Neuronal stem cell (in vitro differentiated cells): ENCODE measurements at regions not wholly inside any gene's neighbourhood (a gene's known extent, or its start where the extent isn't known, plus 50 kb on each side); places are given as distances from the start of the nearest gene placed in this dataset.

Source experiments
- DNase-seq: peaks from one replicate; pipeline ENCODE4 v3.0.0-alpha.2; 2013; ENCODE audit warnings: low spot score
- H2AFZ ChIP-seq: one replicate; pipeline ENCODE4 v1.6.1; 2013; ENCODE audit warnings: mild to moderate bottlenecking, low read length, inconsistent platforms
- H2AK5ac ChIP-seq: 2 replicates; pipeline ENCODE4 v1.6.1; 2013; ENCODE audit warnings: low read depth, mild to moderate bottlenecking, inconsistent platforms, low read length, moderate library complexity, mixed read lengths
- H2BK120ac ChIP-seq: 2 replicates; pipeline ENCODE4 v1.6.1; 2013; ENCODE audit warnings: low read depth, mild to moderate bottlenecking, inconsistent platforms, low read length, moderate library complexity, mixed read lengths
- H2BK12ac ChIP-seq: one replicate; pipeline ENCODE4 v1.6.1; 2013; ENCODE audit warnings: low read length, inconsistent platforms
- H2BK15ac ChIP-seq: 2 replicates; pipeline ENCODE4 v1.6.1; 2013; ENCODE audit warnings: mild to moderate bottlenecking, low read length, inconsistent platforms, mixed read lengths
- H2BK5ac ChIP-seq: one replicate; pipeline ENCODE4 v1.6.1; 2013; ENCODE audit warnings: inconsistent platforms, mild to moderate bottlenecking, low read length, moderate library complexity
- H3K14ac ChIP-seq: one replicate; pipeline ENCODE4 v1.6.1; 2013; ENCODE audit warnings: low read length, inconsistent platforms
- H3K18ac ChIP-seq: 2 replicates; pipeline ENCODE4 v1.6.1; 2013; ENCODE audit warnings: low read length, inconsistent platforms
- H3K23ac ChIP-seq: 2 replicates; pipeline ENCODE4 v1.6.1; 2013; ENCODE audit warnings: low read depth, mild to moderate bottlenecking, mixed read lengths, low read length, inconsistent platforms; ENCODE audit not compliant: poor library complexity
- H3K27ac ChIP-seq: replicated peaks from 3 replicates; pipeline ENCODE4 v1.5.1; 2013; ENCODE audit warnings: low read length, inconsistent platforms
- H3K27me3 ChIP-seq, 3 experiments: 2 replicates each; pipeline ENCODE4 v1.6.1; 2013; ENCODE audit warnings: low read length in 3 of 3, mild to moderate bottlenecking in 2 of 3, inconsistent platforms in 1 of 3, low read depth in 1 of 3, mixed read lengths in 1 of 3, moderate library complexity in 1 of 3; ENCODE audit not compliant: control insufficient read depth in 3 of 3, insufficient read depth in 3 of 3
- H3K36me3 ChIP-seq, 2 donors: replicated peaks in 1 of 2; 2 replicates each; pipeline ENCODE4 v1.6.1; 2013; ENCODE audit warnings: low read length in 2 of 2; ENCODE audit not compliant: control insufficient read depth in 2 of 2, insufficient read depth in 2 of 2
- H3K4ac ChIP-seq: 2 replicates; pipeline ENCODE4 v1.6.1; 2013; ENCODE audit warnings: inconsistent platforms, mild to moderate bottlenecking, low read length, moderate library complexity
- H3K4me1 ChIP-seq, 2 donors: 1 replicate in 1 of 2; 2 replicates in 1 of 2; pipeline ENCODE4 v1.6.1; 2013; ENCODE audit warnings: low read length in 2 of 2, low read depth in 1 of 2; ENCODE audit not compliant: control insufficient read depth in 2 of 2, insufficient read depth in 1 of 2
- H3K4me2 ChIP-seq: one replicate; pipeline ENCODE4 v1.6.1; 2013; ENCODE audit warnings: mild to moderate bottlenecking, low read length, inconsistent platforms; ENCODE audit not compliant: insufficient read depth, poor library complexity, severe bottlenecking
- H3K4me3 ChIP-seq, 2 donors: 2 replicates each; pipeline ENCODE4 v1.5.1; 2013; ENCODE audit warnings: low read length in 2 of 2, mild to moderate bottlenecking in 2 of 2, inconsistent platforms in 1 of 2, moderate library complexity in 1 of 2
- H3K79me1 ChIP-seq: one replicate; pipeline ENCODE4 v1.6.1; 2013; ENCODE audit warnings: low read depth, mild to moderate bottlenecking, inconsistent platforms, low read length, moderate library complexity
- H3K9ac ChIP-seq: one replicate; pipeline ENCODE4 v1.6.1; 2013; ENCODE audit warnings: mild to moderate bottlenecking, low read depth, low read length, inconsistent platforms; ENCODE audit not compliant: poor library complexity
- H3K9me3 ChIP-seq, 2 donors: replicated peaks in 1 of 2; 2 replicates each; pipeline versions ENCODE3 to v1.6.1; 2013; ENCODE audit warnings: low read length in 2 of 2, mild to moderate bottlenecking in 2 of 2, inconsistent platforms in 1 of 2, low read depth in 1 of 2, mixed read lengths in 1 of 2, moderate library complexity in 1 of 2; ENCODE audit not compliant: control insufficient read depth in 2 of 2, insufficient read depth in 1 of 2
- H4K8ac ChIP-seq: one replicate; pipeline ENCODE4 v1.6.1; 2013; ENCODE audit warnings: low read depth, mild to moderate bottlenecking, inconsistent platforms, low read length, moderate library complexity
- H4K91ac ChIP-seq: one replicate; pipeline ENCODE4 v1.6.1; 2013; ENCODE audit warnings: low read length, low read depth, mild to moderate bottlenecking, inconsistent platforms; ENCODE audit not compliant: poor library complexity
- WGBS, 2 donors: extraction: QIAGEN DNeasy Blood & Tissue Kit; methylation state at CpG; one replicate each; pipeline ENCODE4 v1.1.7; 2013; ENCODE audit warnings: missing lambda C conversion rate in 2 of 2, mixed read lengths in 1 of 2; ENCODE audit not compliant: insufficient read length in 2 of 2, insufficient replicate concordance in 1 of 2; ENCODE audit errors: extremely low coverage in 2 of 2; 5-methylcytosine and 5-hydroxymethylcytosine counted together

GRCh38 chr18:62644773-62645172 is 70.6 kb upstream of the PHLPP1 start:
- Histone ChIP-seq H2BK5ac (no peak overlapping the region), H2AK5ac (peak overlapping the region; percentile 65), H3K27ac (no peak overlapping the region), H2BK12ac (no peak overlapping the region), H3K4me1 (peaks cover 0 to 2% of the 10 kb centered on the region in 2 donors), H3K27me3 (no peaks in the 10 kb centered on the region), H4K8ac (no peak overlapping the region), H3K23ac (no peak overlapping the region), H2BK120ac (no peak overlapping the region), H3K9ac (no peak overlapping the region), H2AFZ (no peak overlapping the region), H3K9me3 (peaks cover 1 to 3% of the 10 kb centered on the region in 2 donors), H3K79me1 (no peaks in the 10 kb centered on the region), H3K18ac (no peak overlapping the region), H3K36me3 (no peaks in the 10 kb centered on the region), H3K4me3 (no peak overlapping the region), H2BK15ac (no peak overlapping the region), H4K91ac (no peak overlapping the region), H3K4me2 (no peak overlapping the region), H3K4ac (no peak overlapping the region), H3K14ac (no peak overlapping the region)
- WGBS, 2 donors, result no CpG with 5 or more reads among the region's 6 CpGs
- DNase-seq, result no peak

- no peaks in the 10 kb centered on the region for H3K36me3 ChIP-seq
- H3K4me1 ChIP-seq, result peaks cover 0 to 2% of the 10 kb centered on the region in 2 donors
- no peak overlapping the region for H2AFZ ChIP-seq
- H3K18ac ChIP-seq, result no peak overlapping the region
- no peaks in the 10 kb centered on the region for H3K79me1 ChIP-seq
- no peak overlapping the region for H3K4me2 ChIP-seq
- H3K14ac ChIP-seq, result no peak overlapping the region
- DNase-seq, result no peak
- no peak overlapping the region for H4K8ac ChIP-seq
- no peak overlapping the region for H2BK120ac ChIP-seq
- no peak overlapping the region for H2AK5ac ChIP-seq
- H3K9ac ChIP-seq, result no peak overlapping the region
- no peaks in the 10 kb centered on the region for H3K27me3 ChIP-seq
- H4K91ac ChIP-seq, result no peak overlapping the region
- H3K23ac ChIP-seq, result no peak overlapping the region
- H2BK15ac ChIP-seq, result no peak overlapping the region
- no peak overlapping the region for H3K4me3 ChIP-seq
- H2BK5ac ChIP-seq, result no peak overlapping the region
- no peak overlapping the region for H3K4ac ChIP-seq
- H3K9me3 ChIP-seq, result peaks cover 0 to 1% of the 10 kb centered on the region in 2 donors
- no peak overlapping the region for H3K27ac ChIP-seq
- no peak overlapping the region for H2BK12ac ChIP-seq
- no CpG with 5 or more reads among the region's 2 CpGs for WGBS, 2 donors
These were observed 68.2 kb upstream of the PHLPP1 start for GRCh38 chr18:62647179-62647578.

- Histone ChIP-seq H2AFZ (no peak overlapping the region), H2BK120ac (no peak overlapping the region), H3K9ac (no peak overlapping the region), H3K4me2 (no peak overlapping the region), H3K79me1 (no peaks in the 10 kb centered on the region), H2BK5ac (no peak overlapping the region), H4K8ac (no peak overlapping the region), H3K4me3 (no peak overlapping the region), H3K18ac (no peak overlapping the region), H2BK15ac (no peak overlapping the region), H3K27ac (no peak overlapping the region), H3K36me3 (no peaks in the 10 kb centered on the region), H3K4me1 (no peaks in the 10 kb centered on the region), H4K91ac (no peak overlapping the region), H3K14ac (no peak overlapping the region), H2AK5ac (no peak overlapping the region), H3K9me3 (peaks cover 0 to 1% of the 10 kb centered on the region in 2 donors), H3K23ac (no peak overlapping the region), H3K4ac (no peak overlapping the region), H3K27me3 (no peaks in the 10 kb centered on the region), H2BK12ac (no peak overlapping the region)
- DNase-seq, result no peak
- no CpG with 5 or more reads among the region's 6 CpGs for WGBS, 2 donors
These were observed 67.2 kb upstream of the PHLPP1 start for GRCh38 chr18:62648045-62648678.

- no peak overlapping the region for H2BK15ac ChIP-seq
These were observed 63.9 kb upstream of the PHLPP1 start for GRCh38 chr18:62651276-62652056.

More at GRCh38 chr18:62651276-62652056, 63.9 kb upstream of the PHLPP1 start:
- H3K4me1 ChIP-seq, result no peaks in the 10 kb centered on the region
- H4K91ac ChIP-seq, result no peak overlapping the region
- no peak overlapping the region for H3K4ac ChIP-seq
- H3K27me3 ChIP-seq, result no peaks in the 10 kb centered on the region
- DNase-seq, result no peak
- H3K27ac ChIP-seq, result no peak overlapping the region
- no peak overlapping the region for H3K4me2 ChIP-seq
- H3K4me3 ChIP-seq, result no peak overlapping the region
- no peak overlapping the region for H3K18ac ChIP-seq
- H3K79me1 ChIP-seq, result no peaks in the 10 kb centered on the region
- H2AFZ ChIP-seq, result peak overlapping the region; percentile 36
- no peak overlapping the region for H2AK5ac ChIP-seq
- H3K23ac ChIP-seq, result no peak overlapping the region
- no peak overlapping the region for H2BK5ac ChIP-seq
- no peak overlapping the region for H3K9ac ChIP-seq
- no peak overlapping the region for H2BK12ac ChIP-seq
- no peaks in the 10 kb centered on the region for H3K9me3 ChIP-seq
- H3K14ac ChIP-seq, result no peak overlapping the region
- H3K36me3 ChIP-seq, result no peaks in the 10 kb centered on the region
- no CpG with 5 or more reads among the region's 7 CpGs for WGBS, 2 donors
- no peak overlapping the region for H4K8ac ChIP-seq
- no peak overlapping the region for H2BK120ac ChIP-seq
